Activated naive CD8-positive, alpha-beta T cell treated with anti-CD3 and anti-CD28 coated beads, Interleukin-2, amount 50 U/mL, for 24 hours (primary cell): ENCODE measurements at regions not wholly inside any gene's neighbourhood (a gene's known extent, or its start where the extent isn't known, plus 50 kb on each side); places are given as distances from the start of the nearest gene placed in this dataset.

Source experiments
- ATAC-seq: fragments of 150-1000 bp; cut with Tn5 transposase; one replicate; pipeline ENCODE4 v1.10.0; 2021
- DNase-seq: peaks from one replicate; pipeline ENCODE4 v3.0.0; 2021
- H3K27ac Mint-ChIP-seq: one replicate; pipeline ENCODE4 v1.8.0; 2021; ENCODE audit warnings: mild to moderate bottlenecking, mixed read lengths
- H3K27me3 Mint-ChIP-seq: one replicate; pipeline ENCODE4 v1.8.0; 2021; ENCODE audit warnings: mixed read lengths
- H3K36me3 Mint-ChIP-seq: one replicate; pipeline ENCODE4 v1.8.0; 2021; ENCODE audit warnings: low read depth, mixed read lengths
- H3K4me1 Mint-ChIP-seq: one replicate; pipeline ENCODE4 v1.8.0; 2021; ENCODE audit warnings: mixed read lengths
- H3K4me3 Mint-ChIP-seq: one replicate; pipeline ENCODE4 v1.8.0; 2021; ENCODE audit warnings: mild to moderate bottlenecking, moderate library complexity, mixed read lengths
- H3K9me3 Mint-ChIP-seq: one replicate; pipeline ENCODE4 v1.8.0; 2021; ENCODE audit warnings: mixed read lengths

- H3K36me3 Mint-ChIP-seq = no peaks in the 10 kb centered on the region
- H3K4me1 Mint-ChIP-seq = no peaks in the 10 kb centered on the region
Measured at GRCh38 chr5:58365791-58366190, 94.1 kb downstream of the PLK2 start.

GRCh38 chr5:58363461-58364249, 96.2 kb downstream of the PLK2 start:
- H3K9me3 Mint-ChIP-seq = no peaks in the 10 kb centered on the region
- ATAC-seq = no peak
- no peaks in the 10 kb centered on the region for H3K27me3 Mint-ChIP-seq
- no peaks in the 10 kb centered on the region for H3K4me1 Mint-ChIP-seq
- H3K4me3 Mint-ChIP-seq = no peak overlapping the region
- H3K36me3 Mint-ChIP-seq = no peaks in the 10 kb centered on the region
- H3K27ac Mint-ChIP-seq = no peak overlapping the region
- no peak for DNase-seq

More at GRCh38 chr5:58365791-58366190, 94.1 kb downstream of the PLK2 start:
- Mint-ChIP-seq H3K27me3 (peaks cover 2% of the 10 kb centered on the region), H3K9me3 (no peaks in the 10 kb centered on the region), H3K4me3 (no peak overlapping the region), H3K27ac (no peak overlapping the region)
- DNase-seq = no peak
- no peak for ATAC-seq

- H3K36me3 Mint-ChIP-seq = no peaks in the 10 kb centered on the region
- no peak overlapping the region for H3K27ac Mint-ChIP-seq
- H3K27me3 Mint-ChIP-seq = no peaks in the 10 kb centered on the region
- ATAC-seq (no peak), DNase-seq (no peak)
- H3K4me1 Mint-ChIP-seq = no peaks in the 10 kb centered on the region
- H3K9me3 Mint-ChIP-seq = no peaks in the 10 kb centered on the region
- H3K4me3 Mint-ChIP-seq = no peak overlapping the region
Measured at GRCh38 chr5:58362135-58362534, 97.8 kb downstream of the PLK2 start.

- Mint-ChIP-seq H3K27me3 (no peaks in the 10 kb centered on the region), H3K9me3 (no peaks in the 10 kb centered on the region), H3K36me3 (no peaks in the 10 kb centered on the region), H3K4me1 (no peaks in the 10 kb centered on the region), H3K27ac (no peak overlapping the region), H3K4me3 (no peak overlapping the region)
- DNase-seq (no peak), ATAC-seq (no peak)
Measured at GRCh38 chr5:58360794-58361193, 99.1 kb downstream of the PLK2 start.

GRCh38 chr5:58359981-58360380, 99.9 kb downstream of the PLK2 start:
- no peak overlapping the region for H3K4me3 Mint-ChIP-seq
- H3K9me3 Mint-ChIP-seq = no peaks in the 10 kb centered on the region
- H3K36me3 Mint-ChIP-seq = no peaks in the 10 kb centered on the region
- no peaks in the 10 kb centered on the region for H3K4me1 Mint-ChIP-seq
- DNase-seq (no peak), ATAC-seq (no peak)
- H3K27ac Mint-ChIP-seq = no peak overlapping the region
- no peaks in the 10 kb centered on the region for H3K27me3 Mint-ChIP-seq

GRCh38 chr5:58358501-58359178, 101.2 kb downstream of the PLK2 start:
- no peaks in the 10 kb centered on the region for H3K27me3 Mint-ChIP-seq
- no peaks in the 10 kb centered on the region for H3K36me3 Mint-ChIP-seq
- DNase-seq (no peak), ATAC-seq (no peak)
- no peak overlapping the region for H3K27ac Mint-ChIP-seq
- no peaks in the 10 kb centered on the region for H3K9me3 Mint-ChIP-seq
- no peaks in the 10 kb centered on the region for H3K4me1 Mint-ChIP-seq
- no peak overlapping the region for H3K4me3 Mint-ChIP-seq

GRCh38 chr5:58357799-58358500, 101.9 kb downstream of the PLK2 start:
- Mint-ChIP-seq H3K27ac (no peak overlapping the region), H3K9me3 (no peaks in the 10 kb centered on the region), H3K4me3 (no peak overlapping the region), H3K27me3 (no peaks in the 10 kb centered on the region), H3K4me1 (no peaks in the 10 kb centered on the region), H3K36me3 (no peaks in the 10 kb centered on the region)
- DNase-seq (no peak), ATAC-seq (no peak)

- Mint-ChIP-seq H3K27ac (no peak overlapping the region), H3K9me3 (no peaks in the 10 kb centered on the region), H3K36me3 (no peaks in the 10 kb centered on the region), H3K27me3 (no peaks in the 10 kb centered on the region), H3K4me1 (no peaks in the 10 kb centered on the region), H3K4me3 (no peak overlapping the region)
- DNase-seq (no peak), ATAC-seq (no peak)
Measured at GRCh38 chr5:58357121-58357520, 102.8 kb downstream of the PLK2 start.

GRCh38 chr5:58356662-58357061, 103.2 kb downstream of the PLK2 start:
- no peak overlapping the region for H3K27ac Mint-ChIP-seq
- H3K4me1 Mint-ChIP-seq = no peaks in the 10 kb centered on the region
- H3K36me3 Mint-ChIP-seq = no peaks in the 10 kb centered on the region
- H3K9me3 Mint-ChIP-seq = no peaks in the 10 kb centered on the region
- H3K27me3 Mint-ChIP-seq = no peaks in the 10 kb centered on the region
- no peak overlapping the region for H3K4me3 Mint-ChIP-seq
- no peak for ATAC-seq
- DNase-seq = no peak

- H3K27me3 Mint-ChIP-seq = no peaks in the 10 kb centered on the region
- H3K36me3 Mint-ChIP-seq = no peaks in the 10 kb centered on the region
- no peaks in the 10 kb centered on the region for H3K9me3 Mint-ChIP-seq
- no peaks in the 10 kb centered on the region for H3K4me1 Mint-ChIP-seq
- no peak for DNase-seq
- no peak overlapping the region for H3K27ac Mint-ChIP-seq
- H3K4me3 Mint-ChIP-seq = no peak overlapping the region
- no peak for ATAC-seq
Measured at GRCh38 chr5:58354827-58355226, 105.1 kb downstream of the PLK2 start.

GRCh38 chr5:58353992-58354391, 105.9 kb downstream of the PLK2 start:
- ATAC-seq (no peak), DNase-seq (no peak)
- Mint-ChIP-seq H3K27ac (no peak overlapping the region), H3K4me3 (no peak overlapping the region), H3K36me3 (no peaks in the 10 kb centered on the region), H3K27me3 (no peaks in the 10 kb centered on the region), H3K4me1 (no peaks in the 10 kb centered on the region), H3K9me3 (no peaks in the 10 kb centered on the region)

GRCh38 chr5:58351190-58351589, 108.7 kb downstream of the PLK2 start:
- ATAC-seq = no peak
- no peak for DNase-seq
- Mint-ChIP-seq H3K27ac (no peak overlapping the region), H3K9me3 (no peaks in the 10 kb centered on the region), H3K4me3 (no peak overlapping the region), H3K27me3 (no peaks in the 10 kb centered on the region), H3K4me1 (no peaks in the 10 kb centered on the region), H3K36me3 (no peaks in the 10 kb centered on the region)

GRCh38 chr5:58348996-58349728, 110.7 kb downstream of the PLK2 start:
- no peaks in the 10 kb centered on the region for H3K36me3 Mint-ChIP-seq
- DNase-seq = no peak
- H3K4me3 Mint-ChIP-seq = no peak overlapping the region
- no peaks in the 10 kb centered on the region for H3K9me3 Mint-ChIP-seq
- no peak overlapping the region for H3K27ac Mint-ChIP-seq
- no peak for ATAC-seq
- H3K4me1 Mint-ChIP-seq = no peaks in the 10 kb centered on the region
- H3K27me3 Mint-ChIP-seq = no peaks in the 10 kb centered on the region

- ATAC-seq (no peak), DNase-seq (no peak)
- Mint-ChIP-seq H3K27ac (no peak overlapping the region), H3K4me3 (no peak overlapping the region), H3K4me1 (no peaks in the 10 kb centered on the region), H3K27me3 (no peaks in the 10 kb centered on the region), H3K36me3 (no peaks in the 10 kb centered on the region), H3K9me3 (no peaks in the 10 kb centered on the region)
Measured at GRCh38 chr5:58346041-58346440, 113.8 kb downstream of the PLK2 start.
